ENCODE measurements at regions not wholly inside any gene's neighbourhood (a gene's known extent, or its start where the extent isn't known, plus 50 kb on each side); places are given as distances from the start of the nearest gene placed in this dataset.

GRCh38 chr6:140499607-140500006, 1125.2 kb upstream of the CITED2 start:
- TF ChIP-seq CTCF (IDR thresholded peaks at IDR 0.05 in 4 of 5, conservative IDR thresholded peaks at IDR 0.05 in 1 of 5) = no peak
- TF ChIP-seq POLR2A (IDR thresholded peaks at IDR 0.05) = no peak
